Erythroblast (primary cell): ENCODE measurements at regions not wholly inside any gene's neighbourhood (a gene's known extent, or its start where the extent isn't known, plus 50 kb on each side); places are given as distances from the start of the nearest gene placed in this dataset.

Experiments used
- GATA1 ChIP-seq: IDR thresholded peaks from 2 replicates; pipeline ENCODE4 v1.6.1; 2011; ENCODE audit warnings: low read depth, mild to moderate bottlenecking, control low read depth, low read length, moderate library complexity
- POLR2A ChIP-seq: IDR thresholded peaks from 2 replicates; pipeline ENCODE4 v1.6.1; 2011; ENCODE audit warnings: mild to moderate bottlenecking, low read length

DNA sequence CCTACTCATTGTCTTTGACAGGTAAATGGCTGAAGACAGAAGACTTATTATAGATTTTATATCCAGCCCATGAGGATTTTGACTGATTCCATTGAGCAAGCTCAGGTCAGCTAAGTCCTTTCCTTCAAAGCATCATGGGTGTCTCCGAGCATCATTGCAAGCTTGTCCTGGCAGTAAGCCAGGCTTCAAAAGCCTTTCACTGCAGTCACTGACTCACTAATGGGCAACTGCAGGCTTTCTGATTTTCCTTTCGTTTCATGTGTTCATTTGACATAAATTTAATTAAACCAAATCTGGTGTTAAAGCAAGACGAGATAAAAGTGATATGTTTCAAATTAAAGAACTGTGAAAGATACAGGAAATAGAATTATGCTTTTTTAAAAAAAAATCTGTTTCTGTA, 426.2 kb downstream of the ANXA1 start:
- TF ChIP-seq POLR2A: no peak
- no peak for TF ChIP-seq GATA1
